Activated naive CD8-positive, alpha-beta T cell (primary cell): ENCODE measurements at regions not wholly inside any gene's neighbourhood (a gene's known extent, or its start where the extent isn't known, plus 50 kb on each side); places are given as distances from the start of the nearest gene placed in this dataset.
"Not testable (repeated sequence)": the region's sequence is repeated elsewhere in the genome, so short reads cannot be mapped to it uniquely, and the experiment has no call there.

ENCODE experiments used
- H3K27ac Mint-ChIP-seq: one replicate; pipeline ENCODE4 v1.8.0; 2021; ENCODE audit warnings: mixed read lengths
- H3K27me3 Mint-ChIP-seq: one replicate; pipeline ENCODE4 v1.8.0; 2021; ENCODE audit warnings: mixed read lengths
- H3K36me3 Mint-ChIP-seq: one replicate; pipeline ENCODE4 v1.8.0; 2021; ENCODE audit warnings: mixed read lengths
- H3K4me1 Mint-ChIP-seq: one replicate; pipeline ENCODE4 v1.8.0; 2021; ENCODE audit warnings: low read depth, mixed read lengths
- H3K4me3 Mint-ChIP-seq: one replicate; pipeline ENCODE4 v1.8.0; 2021; ENCODE audit warnings: mild to moderate bottlenecking, mixed read lengths
- H3K9me3 Mint-ChIP-seq: one replicate; pipeline ENCODE4 v1.8.0; 2021; ENCODE audit warnings: low read depth, mixed read lengths

- Mint-ChIP-seq H3K4me1 (no peaks in the 10 kb centered on the region), H3K36me3 (no peaks in the 10 kb centered on the region), H3K9me3 (no peaks in the 10 kb centered on the region), H3K27me3 (peaks cover 3% of the 10 kb centered on the region), H3K4me3 (no peak overlapping the region), H3K27ac (no peak overlapping the region)
Measured at GRCh38 chr11:15845261-15845660, 511.1 kb downstream of the SOX6 start.

- Mint-ChIP-seq H3K36me3 (no peaks in the 10 kb centered on the region), H3K4me3 (no peak overlapping the region), H3K27me3 (peaks cover 8% of the 10 kb centered on the region), H3K4me1 (no peaks in the 10 kb centered on the region), H3K27ac (no peak overlapping the region), H3K9me3 (no peaks in the 10 kb centered on the region)
Measured at GRCh38 chr11:15848631-15849168, 507.6 kb downstream of the SOX6 start.

- no peaks in the 10 kb centered on the region for H3K9me3 Mint-ChIP-seq
- H3K27ac Mint-ChIP-seq = no peak overlapping the region
Measured at GRCh38 chr11:15849257-15849656, 507.1 kb downstream of the SOX6 start.

GRCh38 chr11:15850335-15850734, 506.0 kb downstream of the SOX6 start:
- H3K27ac Mint-ChIP-seq, H3K36me3 Mint-ChIP-seq, H3K27me3 Mint-ChIP-seq, H3K4me1 Mint-ChIP-seq, H3K9me3 Mint-ChIP-seq, H3K4me3 Mint-ChIP-seq: not testable (repeated sequence)

More at GRCh38 chr11:15849257-15849656, 507.1 kb downstream of the SOX6 start:
- H3K4me1 Mint-ChIP-seq = no peaks in the 10 kb centered on the region
- H3K4me3 Mint-ChIP-seq = no peak overlapping the region
- H3K27me3 Mint-ChIP-seq = peaks cover 8% of the 10 kb centered on the region
- no peaks in the 10 kb centered on the region for H3K36me3 Mint-ChIP-seq

- peaks cover 8% of the 10 kb centered on the region for H3K27me3 Mint-ChIP-seq
- H3K4me1 Mint-ChIP-seq = no peaks in the 10 kb centered on the region
- H3K9me3 Mint-ChIP-seq = no peaks in the 10 kb centered on the region
- H3K27ac Mint-ChIP-seq = no peak overlapping the region
- no peaks in the 10 kb centered on the region for H3K36me3 Mint-ChIP-seq
- H3K4me3 Mint-ChIP-seq = no peak overlapping the region
Measured at GRCh38 chr11:15851051-15851498, 505.3 kb downstream of the SOX6 start.

GRCh38 chr11:15852179-15852578, 504.2 kb downstream of the SOX6 start:
- H3K36me3 Mint-ChIP-seq = no peaks in the 10 kb centered on the region
- no peak overlapping the region for H3K27ac Mint-ChIP-seq
- H3K9me3 Mint-ChIP-seq = no peaks in the 10 kb centered on the region
- H3K4me3 Mint-ChIP-seq = no peak overlapping the region
- H3K27me3 Mint-ChIP-seq = peaks cover 8% of the 10 kb centered on the region
- H3K4me1 Mint-ChIP-seq = no peaks in the 10 kb centered on the region

- Mint-ChIP-seq H3K9me3 (no peaks in the 10 kb centered on the region), H3K27me3 (peaks cover 8% of the 10 kb centered on the region), H3K27ac (no peak overlapping the region), H3K4me3 (no peak overlapping the region), H3K4me1 (no peaks in the 10 kb centered on the region), H3K36me3 (no peaks in the 10 kb centered on the region)
Measured at GRCh38 chr11:15854245-15854644, 502.1 kb downstream of the SOX6 start.

- Mint-ChIP-seq H3K9me3 (no peaks in the 10 kb centered on the region), H3K4me1 (no peaks in the 10 kb centered on the region), H3K36me3 (no peaks in the 10 kb centered on the region), H3K27ac (no peak overlapping the region), H3K27me3 (peaks cover 3% of the 10 kb centered on the region), H3K4me3 (no peak overlapping the region)
Measured at GRCh38 chr11:15858881-15859280, 497.5 kb downstream of the SOX6 start.

GRCh38 chr11:15859411-15859810, 496.9 kb downstream of the SOX6 start:
- Mint-ChIP-seq H3K36me3 (no peaks in the 10 kb centered on the region), H3K27ac (no peak overlapping the region), H3K4me1 (no peaks in the 10 kb centered on the region), H3K27me3 (peaks cover 3% of the 10 kb centered on the region), H3K4me3 (no peak overlapping the region), H3K9me3 (no peaks in the 10 kb centered on the region)

GRCh38 chr11:15861256-15861655, 495.1 kb downstream of the SOX6 start:
- no peak overlapping the region for H3K27ac Mint-ChIP-seq
- no peak overlapping the region for H3K4me3 Mint-ChIP-seq
- H3K9me3 Mint-ChIP-seq = no peaks in the 10 kb centered on the region
- H3K4me1 Mint-ChIP-seq = no peaks in the 10 kb centered on the region
- H3K36me3 Mint-ChIP-seq = no peaks in the 10 kb centered on the region
- peaks cover 3% of the 10 kb centered on the region for H3K27me3 Mint-ChIP-seq

GRCh38 chr11:15863411-15863810, 492.9 kb downstream of the SOX6 start:
- no peak overlapping the region for H3K4me3 Mint-ChIP-seq
- no peaks in the 10 kb centered on the region for H3K36me3 Mint-ChIP-seq
- H3K27ac Mint-ChIP-seq = no peak overlapping the region
- H3K27me3 Mint-ChIP-seq = peaks cover 3% of the 10 kb centered on the region
- no peaks in the 10 kb centered on the region for H3K9me3 Mint-ChIP-seq
- no peaks in the 10 kb centered on the region for H3K4me1 Mint-ChIP-seq

GRCh38 chr11:15864026-15864805, 492.1 kb downstream of the SOX6 start:
- H3K36me3 Mint-ChIP-seq = no peaks in the 10 kb centered on the region
- H3K4me3 Mint-ChIP-seq = no peak overlapping the region
- H3K27ac Mint-ChIP-seq = no peak overlapping the region
- H3K27me3 Mint-ChIP-seq = peaks cover 3% of the 10 kb centered on the region
- no peaks in the 10 kb centered on the region for H3K9me3 Mint-ChIP-seq
- H3K4me1 Mint-ChIP-seq = no peaks in the 10 kb centered on the region

- Mint-ChIP-seq H3K4me3 (no peak overlapping the region), H3K36me3 (no peaks in the 10 kb centered on the region), H3K27ac (no peak overlapping the region), H3K27me3 (peaks cover 3% of the 10 kb centered on the region), H3K4me1 (no peaks in the 10 kb centered on the region), H3K9me3 (no peaks in the 10 kb centered on the region)
Measured at GRCh38 chr11:15865212-15865987, 490.9 kb downstream of the SOX6 start.

- Mint-ChIP-seq H3K27me3 (no peaks in the 10 kb centered on the region), H3K9me3 (no peaks in the 10 kb centered on the region), H3K4me3 (no peak overlapping the region), H3K4me1 (no peaks in the 10 kb centered on the region), H3K36me3 (no peaks in the 10 kb centered on the region), H3K27ac (no peak overlapping the region)
Measured at GRCh38 chr11:15867871-15868270, 488.5 kb downstream of the SOX6 start.

- H3K36me3 Mint-ChIP-seq = no peaks in the 10 kb centered on the region
- no peaks in the 10 kb centered on the region for H3K27me3 Mint-ChIP-seq
- no peaks in the 10 kb centered on the region for H3K9me3 Mint-ChIP-seq
- no peaks in the 10 kb centered on the region for H3K4me1 Mint-ChIP-seq
- H3K27ac Mint-ChIP-seq = no peak overlapping the region
- no peak overlapping the region for H3K4me3 Mint-ChIP-seq
Measured at GRCh38 chr11:15870911-15871310, 485.4 kb downstream of the SOX6 start.
